Epithelial cell of esophagus (primary cell): ENCODE measurements at regions not wholly inside any gene's neighbourhood (a gene's known extent, or its start where the extent isn't known, plus 50 kb on each side); places are given as distances from the start of the nearest gene placed in this dataset.
A peak's percentile ranks its signal among the peaks of the same experiment; 100 is the strongest.

Source experiments
- DNase-seq: peaks from one replicate; pipeline ENCODE4 v3.0.0; 2010; ENCODE audit warnings: low read depth
- H3K4me3 ChIP-seq: 2 replicates; pipeline ENCODE4 v1.5.1; 2011; ENCODE audit warnings: mild to moderate bottlenecking, low read length, control low read depth
- CTCF ChIP-seq: IDR thresholded peaks from 2 replicates; pipeline ENCODE4 v1.5.1; 2011; ENCODE audit warnings: low read depth, mild to moderate bottlenecking, low read length, control low read depth, inconsistent platforms; ENCODE audit not compliant: insufficient read depth; ENCODE audit errors: missing control alignments

DNA sequence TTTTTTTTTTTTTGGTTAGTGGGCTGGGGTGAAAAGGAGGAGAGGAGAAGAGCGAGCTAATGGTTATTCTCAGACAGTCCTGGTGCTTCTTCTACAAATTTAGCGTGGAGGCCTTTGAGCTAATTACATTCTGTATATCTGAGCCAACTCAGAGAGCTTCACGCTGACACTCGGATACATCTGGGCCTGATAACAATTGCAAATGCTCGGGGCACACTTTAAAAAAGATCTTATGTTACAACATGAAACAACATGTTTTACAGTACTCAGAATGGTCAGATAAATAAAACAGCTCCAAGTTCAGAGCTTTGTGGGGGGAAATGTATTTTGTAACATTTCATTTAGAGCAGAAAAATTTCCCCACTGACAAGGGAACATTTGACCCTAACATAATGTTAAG lies 966.9 kb upstream of the NR2F2 start:
- no peak overlapping the region for H3K4me3 ChIP-seq
- DNase-seq, result no peak
- TF ChIP-seq CTCF, result no peak

- TF ChIP-seq CTCF, result no peak
- DNase-seq, result no peak
- no peak overlapping the region for H3K4me3 ChIP-seq
Measured at GRCh38 chr15:95365511-95366107, 964.9 kb upstream of the NR2F2 start.

- DNase-seq, result no peak
- no peak overlapping the region for H3K4me3 ChIP-seq
- TF ChIP-seq CTCF, result no peak
Measured at GRCh38 chr15:95368191-95368590, 962.3 kb upstream of the NR2F2 start.

DNA sequence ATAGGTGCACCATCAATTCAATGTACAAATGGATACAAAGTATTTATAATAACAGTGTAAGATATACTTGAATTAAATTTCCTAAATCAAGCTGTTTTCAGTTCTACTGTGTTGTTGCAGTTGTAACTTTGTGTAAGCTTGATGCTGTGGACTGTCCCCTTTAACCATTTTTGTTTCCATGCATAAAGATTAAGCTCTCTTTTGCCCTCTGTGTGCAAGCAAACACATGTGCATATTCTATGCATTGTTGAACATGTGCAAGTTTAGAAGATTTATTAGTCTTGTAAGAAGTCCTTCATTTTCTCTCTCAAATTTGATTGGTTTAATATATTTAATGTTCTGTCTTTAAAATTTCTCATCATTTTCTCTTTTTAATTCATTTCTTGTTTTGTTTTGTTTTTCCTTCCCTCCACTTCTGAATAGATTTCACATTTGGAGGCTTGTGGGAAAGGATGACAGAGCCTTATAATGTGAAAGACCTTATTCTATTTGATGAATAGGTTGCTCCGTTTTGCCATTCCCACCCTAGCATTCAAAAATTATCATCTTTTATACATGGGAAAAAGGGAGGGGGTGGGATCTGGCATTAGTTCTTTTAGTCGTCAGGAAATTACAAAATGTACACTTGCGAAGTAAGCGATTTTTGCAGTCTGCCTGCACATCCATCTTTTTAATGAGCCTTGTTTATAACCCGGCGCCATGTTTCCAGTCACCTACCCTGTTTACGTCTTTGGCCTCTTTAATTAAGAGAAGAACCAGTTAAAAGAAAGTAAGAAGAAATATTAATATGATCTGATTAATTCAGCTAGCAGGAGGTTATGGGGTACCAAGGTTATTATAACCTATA lies 961.5 kb upstream of the NR2F2 start:
- H3K4me3 ChIP-seq, result no peak overlapping the region
- TF ChIP-seq CTCF, result no peak
- DNase-seq, result no peak

DNA sequence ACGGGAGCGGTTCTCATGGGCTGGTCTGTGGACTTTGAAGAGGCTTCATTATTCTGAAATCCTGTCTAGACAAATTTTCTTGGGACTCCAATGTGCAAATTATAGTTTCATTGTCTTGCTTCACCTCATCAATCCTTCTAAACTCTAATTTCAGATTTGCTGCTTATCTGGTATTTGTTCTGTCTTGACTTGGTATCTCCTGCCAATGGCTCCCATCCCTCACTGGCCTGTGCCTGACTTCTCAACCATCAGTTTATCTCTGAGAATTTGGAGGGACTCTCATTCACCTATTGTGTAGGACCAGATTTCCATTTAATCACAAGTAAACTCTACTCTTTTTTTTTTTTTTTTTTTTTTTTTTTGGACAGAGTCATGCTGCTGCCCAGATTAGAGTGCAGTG lies 960.2 kb upstream of the NR2F2 start:
- DNase-seq, result no peak
- TF ChIP-seq CTCF, result no peak

GRCh38 chr15:95371664-95372063 lies 958.8 kb upstream of the NR2F2 start:
- TF ChIP-seq CTCF, result no peak
- no peak overlapping the region for H3K4me3 ChIP-seq
- DNase-seq, result peak; percentile 57

More for the DNA sequence above, 960.2 kb upstream of the NR2F2 start:
- H3K4me3 ChIP-seq, result no peak overlapping the region
